ENCODE measurements at regions not wholly inside any gene's neighbourhood (a gene's known extent, or its start where the extent isn't known, plus 50 kb on each side); places are given as distances from the start of the nearest gene placed in this dataset.

GRCh38 chr2:65716698-65717097 is 284.3 kb upstream of the SPRED2 start:
- TF ChIP-seq CTCF (conservative IDR thresholded peaks at IDR 0.05) (no peak), ZFX (IDR thresholded peaks at IDR 0.05) (no peak)
- no peak overlapping the region for H3K27ac ChIP-seq

- no peak overlapping the region for H3K27ac ChIP-seq
- no peak for TF ChIP-seq CTCF (conservative IDR thresholded peaks at IDR 0.05)
These were observed 282.9 kb upstream of the SPRED2 start for GRCh38 chr2:65715323-65715722.

DNA sequence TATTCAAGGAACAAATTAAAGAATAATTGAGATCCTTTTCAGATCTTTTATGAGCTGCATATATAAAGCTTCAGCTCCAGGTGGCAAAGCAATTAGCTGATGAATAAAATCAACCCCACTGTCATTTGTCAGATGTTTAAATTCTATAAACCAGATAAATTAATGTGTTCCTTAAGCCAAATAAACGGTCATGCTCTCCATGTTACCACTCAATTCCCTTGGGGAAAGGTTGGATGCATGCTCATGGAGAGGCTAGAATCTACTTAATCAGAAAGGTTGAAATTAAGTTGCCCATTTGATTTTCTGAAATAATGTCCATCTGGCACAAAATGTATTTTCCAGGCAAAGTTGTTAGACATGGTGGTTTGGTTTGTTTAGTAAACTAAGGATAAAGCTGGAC is 282.5 kb upstream of the SPRED2 start:
- no peak for TF ChIP-seq ZFX (IDR thresholded peaks at IDR 0.05)
- TF ChIP-seq CTCF (conservative IDR thresholded peaks at IDR 0.05): no peak
- H3K27ac ChIP-seq: no peak overlapping the region

- no peak overlapping the region for H3K27ac ChIP-seq
- TF ChIP-seq ZFX (IDR thresholded peaks at IDR 0.05) (no peak), CTCF (conservative IDR thresholded peaks at IDR 0.05) (no peak)
These were observed 279.5 kb upstream of the SPRED2 start for GRCh38 chr2:65711863-65712262.

GRCh38 chr2:65710779-65711295 is 278.4 kb upstream of the SPRED2 start:
- H3K27ac ChIP-seq: no peak overlapping the region
- peak; percentile 18 for TF ChIP-seq CTCF (conservative IDR thresholded peaks at IDR 0.05)
- no peak for TF ChIP-seq ZFX (IDR thresholded peaks at IDR 0.05)

DNA sequence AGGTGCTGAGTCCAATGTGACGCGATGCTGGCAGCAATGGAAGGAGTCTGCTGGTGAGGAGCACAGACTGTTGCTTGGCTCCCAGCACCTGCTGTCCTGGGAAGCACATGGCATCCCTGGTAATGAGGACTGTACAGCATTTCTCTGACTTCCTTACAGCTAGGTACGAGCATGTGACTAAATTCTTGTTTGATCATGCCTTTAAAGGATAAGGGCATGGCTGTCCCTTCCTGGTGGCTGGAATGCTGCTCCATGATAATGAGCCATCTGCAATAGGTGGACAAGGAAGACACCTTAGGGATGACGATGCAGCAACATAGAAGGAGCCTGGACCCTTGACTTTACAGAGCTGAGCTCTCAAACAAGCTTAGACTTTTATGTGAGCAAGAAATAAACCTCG is 278.0 kb upstream of the SPRED2 start:
- H3K27ac ChIP-seq: no peak overlapping the region
- TF ChIP-seq ZFX (IDR thresholded peaks at IDR 0.05) (no peak), CTCF (conservative IDR thresholded peaks at IDR 0.05) (no peak)

GRCh38 chr2:65708086-65708485 is 275.7 kb upstream of the SPRED2 start:
- TF ChIP-seq ZFX (IDR thresholded peaks at IDR 0.05): no peak
- no peak for TF ChIP-seq CTCF (conservative IDR thresholded peaks at IDR 0.05)
- no peak overlapping the region for H3K27ac ChIP-seq

All from C4-2B (cell line).